Activated CD8-positive, alpha-beta memory T cell treated with anti-CD3 and anti-CD28 coated beads, Interleukin-2, amount 50 U/mL, for 48 hours (primary cell): ENCODE measurements at regions not wholly inside any gene's neighbourhood (a gene's known extent, or its start where the extent isn't known, plus 50 kb on each side); places are given as distances from the start of the nearest gene placed in this dataset.

Experiments
- DNase-seq: peaks from one replicate; pipeline ENCODE4 v3.0.0-alpha.2; 2020

GRCh38 chr13:33723772-33724435, 94.0 kb upstream of the RFC3 start:
- DNase-seq: peak; percentile 60

DNA sequence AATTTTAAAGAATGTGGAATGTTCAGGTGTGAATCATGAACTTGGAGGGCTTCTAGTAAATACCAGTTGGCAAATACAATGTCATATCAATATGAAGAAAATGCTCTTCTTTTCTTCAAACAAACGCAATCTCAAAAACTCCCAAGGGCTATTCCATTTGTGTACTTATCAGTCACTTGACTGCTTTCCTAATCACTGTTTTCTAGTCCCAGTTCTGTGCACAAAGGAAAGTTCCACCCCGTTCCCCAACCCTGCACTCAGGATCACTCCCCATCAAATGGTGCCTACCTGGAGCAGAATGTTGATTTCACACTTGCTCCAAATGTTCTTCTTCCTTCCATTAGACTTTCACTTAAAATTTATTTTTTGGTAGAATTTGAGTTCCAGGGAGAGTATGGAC, 92.6 kb upstream of the RFC3 start:
- DNase-seq: no peak

DNA sequence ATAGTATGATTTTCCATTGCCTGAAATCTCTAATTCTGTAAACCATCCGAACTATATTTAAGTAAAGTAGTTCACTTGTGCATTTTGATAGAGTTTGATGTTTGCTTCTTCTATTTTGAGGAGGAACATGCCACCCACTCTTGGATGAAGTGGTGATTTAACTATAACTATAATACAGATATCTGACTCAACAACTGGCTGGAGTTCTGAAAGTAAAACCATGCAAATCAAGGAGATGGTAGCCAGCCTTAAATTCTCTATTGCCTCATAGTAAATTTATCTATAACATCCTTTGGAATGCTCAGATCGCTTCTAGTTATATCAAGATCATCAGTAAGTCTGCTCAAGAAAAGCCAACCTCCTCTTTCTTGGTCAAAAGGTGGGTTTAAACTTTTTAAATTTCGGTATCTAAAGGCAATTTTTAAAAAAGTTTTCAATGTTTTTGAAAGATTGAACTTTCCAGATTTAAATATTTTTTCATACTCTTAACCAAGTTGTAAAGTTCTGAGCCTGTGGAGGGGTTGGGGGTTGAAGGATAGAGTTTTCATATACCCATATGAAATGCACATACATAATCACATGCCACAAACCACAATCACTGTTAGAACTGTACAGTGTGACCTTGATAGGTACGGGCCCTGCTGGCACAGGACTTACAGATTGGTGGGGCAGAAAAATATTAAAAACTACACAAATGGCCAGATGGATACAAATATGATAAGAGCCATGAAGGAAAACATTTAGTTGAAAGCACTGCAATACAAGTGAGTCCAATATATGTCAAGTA, 90.5 kb upstream of the RFC3 start:
- DNase-seq: no peak

GRCh38 chr13:33728271-33729037, 89.5 kb upstream of the RFC3 start:
- no peak for DNase-seq

DNA sequence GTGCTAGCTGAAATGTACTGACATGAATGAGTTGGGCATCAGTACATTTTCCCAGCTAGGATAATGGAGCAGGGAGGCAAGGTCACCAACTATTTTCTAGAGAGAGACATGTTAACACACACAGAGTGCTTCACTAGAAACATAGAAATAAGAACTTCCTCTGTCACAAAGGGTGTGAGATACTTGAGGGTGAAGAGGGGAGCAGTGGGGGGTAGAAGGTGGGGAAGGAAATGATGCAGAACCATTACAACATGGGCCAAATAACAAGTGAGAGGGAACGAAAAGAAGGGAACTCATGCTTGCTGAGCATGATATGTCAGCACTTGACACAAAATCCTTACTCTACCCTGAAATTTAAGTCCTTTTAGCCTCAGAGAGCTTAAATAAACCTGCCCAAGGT, 87.8 kb upstream of the RFC3 start:
- no peak for DNase-seq

DNA sequence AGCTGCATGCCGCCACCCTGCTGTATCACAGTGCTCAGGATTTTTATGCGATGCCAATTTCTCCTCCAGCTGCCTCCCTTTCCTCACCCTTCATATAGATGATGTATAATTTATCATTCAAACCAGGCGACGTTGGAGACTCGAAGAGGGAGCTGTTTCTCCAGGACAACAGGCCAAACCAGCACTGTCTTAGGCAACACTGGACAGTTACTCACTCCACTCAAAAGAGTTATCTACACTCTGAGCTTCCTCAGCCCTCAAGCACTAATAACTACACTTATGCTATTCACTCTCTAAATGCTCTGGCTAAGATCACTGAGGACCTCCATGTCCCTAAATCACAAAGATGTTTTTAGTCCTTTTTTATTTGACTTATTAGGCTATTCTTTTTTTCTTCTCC, 87.3 kb upstream of the RFC3 start:
- DNase-seq: no peak

GRCh38 chr13:33735276-33735675, 82.7 kb upstream of the RFC3 start:
- no peak for DNase-seq

DNA sequence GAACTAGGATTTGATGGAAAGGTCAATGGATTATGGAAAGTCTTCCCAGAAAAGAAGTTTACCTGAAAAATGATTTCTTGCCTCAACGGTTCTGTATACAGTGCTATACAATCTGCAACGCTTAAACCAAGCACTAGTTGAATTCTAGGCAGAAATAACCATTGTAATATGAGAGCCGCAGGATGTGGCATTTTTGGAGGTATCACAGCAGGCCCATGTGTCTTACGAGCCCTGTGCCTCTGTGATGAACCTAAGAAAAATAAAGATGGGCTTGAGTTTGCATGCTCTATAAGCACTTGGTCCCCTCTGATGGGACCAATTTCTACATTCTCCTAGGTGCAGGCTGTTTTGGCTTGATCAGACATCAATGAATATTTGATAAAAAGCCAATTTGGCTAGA, 78.7 kb upstream of the RFC3 start:
- no peak for DNase-seq

DNA sequence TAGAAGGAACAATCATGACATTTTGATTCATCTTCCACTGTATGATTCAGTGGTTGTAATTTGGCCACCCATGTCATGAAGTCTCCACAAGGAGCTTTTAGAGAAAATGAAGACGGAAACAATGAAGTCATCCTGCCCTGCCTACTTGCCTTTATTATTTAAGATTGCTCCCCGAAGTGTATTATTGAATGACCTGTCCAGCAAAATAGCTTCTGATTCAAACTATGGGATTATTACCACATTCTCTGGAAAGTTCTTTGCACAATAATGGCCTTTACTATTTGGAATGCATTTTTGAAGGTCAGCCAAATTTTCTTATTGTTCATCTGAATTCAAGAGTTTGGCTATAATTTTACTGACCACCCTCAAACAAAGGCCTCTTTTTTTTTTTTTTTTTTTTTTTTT, 77.8 kb upstream of the RFC3 start:
- DNase-seq: no peak

GRCh38 chr13:33742321-33742720, 75.6 kb upstream of the RFC3 start:
- DNase-seq: no peak

GRCh38 chr13:33743438-33744368, 74.2 kb upstream of the RFC3 start:
- peak; percentile 52 for DNase-seq

DNA sequence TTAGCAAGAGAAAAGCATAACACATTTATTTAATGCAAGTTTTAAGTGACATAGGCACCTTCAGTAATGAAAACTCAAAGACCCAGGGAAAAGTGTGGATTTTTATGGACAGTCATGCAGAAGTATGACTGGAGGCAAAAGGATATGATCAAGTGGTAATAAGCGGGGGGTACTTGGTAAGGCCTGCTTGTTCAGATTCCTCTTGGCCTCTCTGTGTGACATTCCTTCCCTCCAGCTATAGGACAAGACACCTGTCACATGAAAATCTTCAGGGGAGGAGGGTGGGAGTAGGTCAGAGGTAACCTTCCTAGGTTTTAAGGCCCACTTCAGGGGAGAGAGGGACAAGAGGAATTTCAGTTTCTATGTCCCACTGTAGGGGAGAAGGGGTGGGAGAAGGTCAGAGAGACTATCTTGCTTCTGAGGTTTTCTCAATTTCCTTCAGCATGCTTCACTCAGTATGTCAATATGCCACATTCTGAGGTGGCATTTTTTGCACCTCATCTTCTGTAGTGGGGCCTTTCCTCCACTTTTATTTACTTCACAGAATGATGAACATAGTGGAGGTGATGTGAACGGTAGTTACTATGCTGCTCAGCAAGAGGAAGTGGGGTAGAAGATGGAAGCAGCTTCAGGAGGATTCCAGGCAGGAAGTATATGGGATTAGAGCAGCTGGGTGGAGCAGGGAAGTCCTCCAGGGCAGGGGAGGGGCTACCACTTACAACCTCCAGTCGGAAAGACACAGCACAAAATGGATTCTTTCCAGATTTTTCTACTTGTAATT, 73.2 kb upstream of the RFC3 start:
- no peak for DNase-seq

DNA sequence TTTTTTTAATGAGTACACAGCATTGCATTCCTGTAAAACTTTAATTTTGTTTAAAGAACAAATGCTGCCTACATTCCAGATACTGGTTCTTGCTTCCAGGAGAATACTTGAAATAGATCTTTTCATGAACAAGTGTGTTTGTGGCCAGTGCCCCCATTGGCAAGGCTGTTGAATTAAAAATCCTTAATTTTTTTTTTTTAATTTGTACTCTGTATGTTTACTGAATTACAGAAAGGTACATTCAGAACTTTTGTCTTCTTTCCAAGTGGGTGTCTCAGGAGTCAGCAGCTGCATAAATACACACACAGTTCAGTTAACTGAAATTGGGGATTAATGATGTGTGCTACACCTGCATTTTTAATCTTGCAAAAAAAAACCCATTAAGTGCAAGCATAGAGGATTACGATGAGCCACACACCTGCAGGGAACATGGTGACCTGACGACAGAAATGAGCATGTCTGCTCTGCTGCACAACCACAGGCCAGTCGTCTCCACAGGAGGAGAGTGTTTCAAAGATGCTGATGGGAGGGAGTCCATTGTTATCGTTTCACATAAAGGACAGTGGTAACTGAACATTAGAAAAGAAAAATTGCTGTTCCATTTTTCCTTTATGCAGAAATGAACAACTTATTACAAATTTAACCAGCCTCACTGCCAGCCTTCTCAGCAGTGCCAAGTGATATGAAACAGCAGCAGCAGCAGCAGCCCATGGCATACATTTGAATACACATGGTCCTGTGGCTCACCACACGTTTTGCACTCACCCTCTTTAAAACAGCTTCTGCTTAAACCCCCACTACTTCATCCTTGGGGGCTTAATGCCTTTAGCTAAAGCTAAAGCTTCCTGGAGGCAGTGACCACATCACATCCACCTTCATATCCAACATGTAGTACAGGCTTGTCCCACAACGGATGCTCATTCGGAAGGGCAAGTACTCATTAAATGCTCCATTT, 72.3 kb upstream of the RFC3 start:
- DNase-seq: no peak

GRCh38 chr13:33746867-33747266, 71.1 kb upstream of the RFC3 start:
- DNase-seq: no peak

DNA sequence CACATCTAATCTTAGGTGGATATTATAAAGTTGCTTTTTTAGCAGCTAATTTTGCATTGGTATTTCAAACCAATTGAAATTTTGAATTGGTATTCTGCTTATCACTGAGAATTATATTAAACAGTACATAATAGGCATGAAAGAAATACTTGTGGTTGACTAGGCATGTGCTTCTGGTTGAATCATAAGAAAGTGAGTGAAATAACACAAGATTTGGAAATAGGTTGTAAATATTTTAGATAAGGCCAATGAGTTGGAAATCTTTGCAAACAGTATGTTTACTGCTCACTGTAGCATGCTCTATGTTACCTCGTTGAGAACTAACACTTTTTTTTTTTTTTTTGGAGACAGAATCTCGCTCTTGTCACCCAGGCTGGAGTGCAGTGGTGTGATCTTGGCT, 66.8 kb upstream of the RFC3 start:
- DNase-seq: no peak

DNA sequence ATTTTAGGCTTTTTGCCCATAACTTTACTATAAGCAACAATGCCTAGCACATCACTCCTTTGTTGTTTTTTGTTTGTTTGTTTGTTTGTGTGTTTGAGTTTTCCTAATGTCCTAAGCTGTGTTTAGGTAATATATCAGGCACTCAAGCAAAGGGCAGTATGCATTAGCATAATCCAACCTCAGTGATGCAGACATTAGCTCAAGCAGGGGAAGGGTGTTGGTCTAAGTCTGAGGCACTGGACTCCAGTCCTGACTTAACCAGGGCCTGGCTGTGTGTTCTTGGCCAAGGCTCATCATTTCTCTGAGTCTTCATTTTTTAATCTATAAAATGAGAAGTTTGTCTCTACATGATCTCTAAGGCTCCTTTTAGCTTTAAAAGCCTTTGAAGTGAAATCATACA, 65.9 kb upstream of the RFC3 start:
- no peak for DNase-seq

DNA sequence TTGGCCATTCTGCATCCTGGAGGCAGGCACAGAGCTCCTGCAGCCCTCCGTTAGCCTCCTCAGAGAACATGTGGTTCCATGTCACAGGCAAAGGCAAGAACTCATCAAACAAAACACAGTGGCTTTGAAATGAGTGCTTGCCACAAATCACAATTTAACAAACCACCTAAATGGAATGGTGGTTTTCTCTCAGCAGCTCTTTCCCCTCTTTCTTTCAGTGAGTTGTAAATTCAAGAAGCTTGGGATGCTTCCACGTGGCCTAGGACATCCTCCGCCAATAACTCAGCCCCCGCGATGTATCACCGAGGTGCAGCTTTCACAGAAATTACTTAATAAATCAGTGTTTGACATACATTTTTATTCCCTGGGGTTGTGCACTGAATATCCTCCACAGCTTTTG, 65.4 kb upstream of the RFC3 start:
- DNase-seq: no peak

DNA sequence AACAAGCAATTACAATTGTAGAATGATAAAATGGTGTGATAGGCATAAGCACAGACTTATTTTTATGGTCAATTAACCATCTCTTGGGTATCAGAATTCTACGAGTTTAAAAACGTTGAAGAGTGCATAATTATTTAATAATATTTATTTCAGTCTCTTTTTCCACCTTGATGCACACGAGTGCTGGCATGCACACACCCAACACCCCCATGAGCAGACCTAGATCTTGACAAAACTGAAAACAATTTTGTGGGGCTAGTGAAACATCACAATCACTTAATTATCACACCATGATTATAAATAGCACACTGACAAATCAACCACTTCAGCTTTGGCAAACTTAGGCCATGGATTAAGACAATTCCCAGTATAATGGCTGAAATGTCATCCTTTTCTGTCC, 61.0 kb upstream of the RFC3 start:
- no peak for DNase-seq

GRCh38 chr13:33757713-33758112, 60.2 kb upstream of the RFC3 start:
- no peak for DNase-seq

- DNase-seq: no peak
Observed at GRCh38 chr13:33758113-33758512, 59.8 kb upstream of the RFC3 start.

GRCh38 chr13:33761740-33762139, 56.2 kb upstream of the RFC3 start:
- no peak for DNase-seq
